HepG2 (cell line): ENCODE measurements at regions not wholly inside any gene's neighbourhood (a gene's known extent, or its start where the extent isn't known, plus 50 kb on each side); places are given as distances from the start of the nearest gene placed in this dataset.
A peak's percentile ranks its signal among the peaks of the same experiment; 100 is the strongest.

ENCODE experiments used
- AKAP8 ChIP-seq: sonication (generic); formaldehyde crosslinking; IDR thresholded peaks from 2 replicates; pipeline ENCODE4 v1.5.1; 2020; ENCODE audit warnings: mild to moderate bottlenecking, missing genetic modification reagents
- ARNT2 ChIP-seq: sonication (generic); formaldehyde crosslinking; IDR thresholded peaks from 2 replicates; pipeline ENCODE4 v1.8.0; 2022; ENCODE audit warnings: mild to moderate bottlenecking, low read depth, missing genetic modification reagents, moderate library complexity
- GABPB1 ChIP-seq: IDR thresholded peaks from 2 replicates; pipeline ENCODE4 v1.6.1; 2016; ENCODE audit warnings: mild to moderate bottlenecking, missing genetic modification reagents, moderate library complexity, missing compliant biosample characterization
- GATAD1 ChIP-seq: IDR thresholded peaks from 2 replicates; pipeline ENCODE4 v1.6.1; 2016; ENCODE audit warnings: missing genetic modification reagents, missing compliant biosample characterization
- HMG20A ChIP-seq: IDR thresholded peaks from 2 replicates; pipeline ENCODE4 v1.6.1; 2016; ENCODE audit warnings: borderline replicate concordance
- KLF15 ChIP-seq: sonication (generic); formaldehyde crosslinking; IDR thresholded peaks from 2 replicates; pipeline ENCODE4 v1.8.1; 2023; ENCODE audit warnings: borderline replicate concordance, mild to moderate bottlenecking, inconsistent platforms, missing genetic modification reagents, mixed read lengths
- NFATC3 ChIP-seq: sonication (generic); formaldehyde crosslinking; IDR thresholded peaks from 2 replicates; pipeline ENCODE4 v1.5.1; 2020; ENCODE audit warnings: mild to moderate bottlenecking, missing genetic modification reagents
- PTBP1 ChIP-seq: fragments of 200-400 bp; formaldehyde crosslinking; IDR thresholded peaks from 2 replicates; pipeline ENCODE4 v1.6.1; 2018; ENCODE audit warnings: low read length, low read depth; ENCODE audit not compliant: poor library complexity, severe bottlenecking
- SP140L ChIP-seq: sonication (generic); formaldehyde crosslinking; IDR thresholded peaks from 2 replicates; pipeline ENCODE4 v1.4.0; 2020; ENCODE audit warnings: missing genetic modification reagents, borderline replicate concordance
- SP4 ChIP-seq: sonication (generic); formaldehyde crosslinking; IDR thresholded peaks from 2 replicates; pipeline ENCODE4 v1.8.1; 2023; ENCODE audit warnings: mild to moderate bottlenecking, missing genetic modification reagents
- ZBTB42 ChIP-seq: sonication (generic); formaldehyde crosslinking; IDR thresholded peaks from 2 replicates; pipeline ENCODE4 v1.5.0; 2020; ENCODE audit warnings: mild to moderate bottlenecking, missing genetic modification reagents
- ZNF331 ChIP-seq: sonication (generic); formaldehyde crosslinking; IDR thresholded peaks from 2 replicates; pipeline ENCODE4 v1.4.0; 2020; ENCODE audit warnings: missing genetic modification reagents
- ZNF34 ChIP-seq: sonication (generic); formaldehyde crosslinking; IDR thresholded peaks from 2 replicates; pipeline ENCODE4 v1.4.0; 2020; ENCODE audit warnings: mild to moderate bottlenecking, missing genetic modification reagents, borderline replicate concordance
- ZNF446 ChIP-seq: sonication (generic); formaldehyde crosslinking; IDR thresholded peaks from 2 replicates; pipeline ENCODE4 v1.5.0; 2020; ENCODE audit warnings: mild to moderate bottlenecking, missing genetic modification reagents
- ZNF510 ChIP-seq: sonication (generic); formaldehyde crosslinking; IDR thresholded peaks from 2 replicates; pipeline ENCODE4 v1.4.0; 2020; ENCODE audit warnings: low read depth, mild to moderate bottlenecking, missing genetic modification reagents
- TF ChIP-seq, protein P1 (sequence below): sonication (generic); formaldehyde crosslinking; IDR thresholded peaks from 2 replicates; pipeline ENCODE4 v1.4.0; 2020; ENCODE audit warnings: missing genetic modification reagents
- TF ChIP-seq, protein P2 (sequence below): sonication (generic); formaldehyde crosslinking; IDR thresholded peaks from 2 replicates; pipeline ENCODE4 v1.8.1; 2023; ENCODE audit warnings: missing genetic modification reagents, mild to moderate bottlenecking, borderline replicate concordance
- TF ChIP-seq, protein P3 (sequence below): conservative IDR thresholded peaks from 2 replicates; pipeline ENCODE4 v1.6.1; 2018; ENCODE audit warnings: missing genetic modification reagents
- TF ChIP-seq, protein P4 (sequence below): sonication (generic); formaldehyde crosslinking; IDR thresholded peaks from 2 replicates; pipeline ENCODE4 v1.5.0; 2020; ENCODE audit warnings: missing genetic modification reagents
- TF ChIP-seq, protein P5 (sequence below): sonication (generic); formaldehyde crosslinking; IDR thresholded peaks from 2 replicates; pipeline ENCODE4 v1.4.0; 2020; ENCODE audit warnings: missing genetic modification reagents

DNA sequence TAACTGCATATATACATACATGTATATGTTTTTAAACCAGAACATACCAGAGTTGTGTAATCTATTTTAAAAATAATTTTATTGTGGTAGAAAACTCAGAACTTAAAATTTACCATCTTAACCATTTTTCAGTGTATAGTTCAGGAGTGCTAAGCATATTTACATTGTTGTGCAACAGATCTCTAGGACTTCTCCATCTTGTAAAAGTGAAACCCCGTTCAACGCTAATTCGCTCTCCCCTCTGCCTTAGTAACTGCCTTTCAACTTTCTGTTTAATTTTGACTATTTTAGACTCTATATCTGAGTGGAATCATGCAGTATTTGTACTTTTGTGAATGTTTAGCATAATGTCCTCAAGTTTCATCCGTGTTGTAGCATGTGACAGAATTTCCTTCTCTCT is 51.8 kb upstream of the SSR3 start (continued):
- TF ChIP-seq ZBTB42, result no peak
- TF ChIP-seq NFATC3 (CRISPR knock-in tag), result no peak
- TF ChIP-seq ARNT2 (CRISPR knock-in tag), result no peak
- no peak for TF ChIP-seq ZNF34 (CRISPR knock-in tag)
- TF ChIP-seq, protein P1, sequence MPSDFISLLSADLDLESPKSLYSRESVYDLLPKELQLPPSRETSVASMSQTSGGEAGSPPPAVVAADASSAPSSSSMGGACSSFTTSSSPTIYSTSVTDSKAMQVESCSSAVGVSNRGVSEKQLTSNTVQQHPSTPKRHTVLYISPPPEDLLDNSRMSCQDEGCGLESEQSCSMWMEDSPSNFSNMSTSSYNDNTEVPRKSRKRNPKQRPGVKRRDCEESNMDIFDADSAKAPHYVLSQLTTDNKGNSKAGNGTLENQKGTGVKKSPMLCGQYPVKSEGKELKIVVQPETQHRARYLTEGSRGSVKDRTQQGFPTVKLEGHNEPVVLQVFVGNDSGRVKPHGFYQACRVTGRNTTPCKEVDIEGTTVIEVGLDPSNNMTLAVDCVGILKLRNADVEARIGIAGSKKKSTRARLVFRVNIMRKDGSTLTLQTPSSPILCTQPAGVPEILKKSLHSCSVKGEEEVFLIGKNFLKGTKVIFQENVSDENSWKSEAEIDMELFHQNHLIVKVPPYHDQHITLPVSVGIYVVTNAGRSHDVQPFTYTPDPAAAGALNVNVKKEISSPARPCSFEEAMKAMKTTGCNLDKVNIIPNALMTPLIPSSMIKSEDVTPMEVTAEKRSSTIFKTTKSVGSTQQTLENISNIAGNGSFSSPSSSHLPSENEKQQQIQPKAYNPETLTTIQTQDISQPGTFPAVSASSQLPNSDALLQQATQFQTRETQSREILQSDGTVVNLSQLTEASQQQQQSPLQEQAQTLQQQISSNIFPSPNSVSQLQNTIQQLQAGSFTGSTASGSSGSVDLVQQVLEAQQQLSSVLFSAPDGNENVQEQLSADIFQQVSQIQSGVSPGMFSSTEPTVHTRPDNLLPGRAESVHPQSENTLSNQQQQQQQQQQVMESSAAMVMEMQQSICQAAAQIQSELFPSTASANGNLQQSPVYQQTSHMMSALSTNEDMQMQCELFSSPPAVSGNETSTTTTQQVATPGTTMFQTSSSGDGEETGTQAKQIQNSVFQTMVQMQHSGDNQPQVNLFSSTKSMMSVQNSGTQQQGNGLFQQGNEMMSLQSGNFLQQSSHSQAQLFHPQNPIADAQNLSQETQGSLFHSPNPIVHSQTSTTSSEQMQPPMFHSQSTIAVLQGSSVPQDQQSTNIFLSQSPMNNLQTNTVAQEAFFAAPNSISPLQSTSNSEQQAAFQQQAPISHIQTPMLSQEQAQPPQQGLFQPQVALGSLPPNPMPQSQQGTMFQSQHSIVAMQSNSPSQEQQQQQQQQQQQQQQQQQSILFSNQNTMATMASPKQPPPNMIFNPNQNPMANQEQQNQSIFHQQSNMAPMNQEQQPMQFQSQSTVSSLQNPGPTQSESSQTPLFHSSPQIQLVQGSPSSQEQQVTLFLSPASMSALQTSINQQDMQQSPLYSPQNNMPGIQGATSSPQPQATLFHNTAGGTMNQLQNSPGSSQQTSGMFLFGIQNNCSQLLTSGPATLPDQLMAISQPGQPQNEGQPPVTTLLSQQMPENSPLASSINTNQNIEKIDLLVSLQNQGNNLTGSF (CRISPR knock-in tag), result no peak
- no peak for TF ChIP-seq ZNF446 (CRISPR knock-in tag)
- TF ChIP-seq, protein P2, sequence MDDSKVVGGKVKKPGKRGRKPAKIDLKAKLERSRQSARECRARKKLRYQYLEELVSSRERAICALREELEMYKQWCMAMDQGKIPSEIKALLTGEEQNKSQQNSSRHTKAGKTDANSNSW (CRISPR knock-in tag), result no peak
- TF ChIP-seq, protein P3, sequence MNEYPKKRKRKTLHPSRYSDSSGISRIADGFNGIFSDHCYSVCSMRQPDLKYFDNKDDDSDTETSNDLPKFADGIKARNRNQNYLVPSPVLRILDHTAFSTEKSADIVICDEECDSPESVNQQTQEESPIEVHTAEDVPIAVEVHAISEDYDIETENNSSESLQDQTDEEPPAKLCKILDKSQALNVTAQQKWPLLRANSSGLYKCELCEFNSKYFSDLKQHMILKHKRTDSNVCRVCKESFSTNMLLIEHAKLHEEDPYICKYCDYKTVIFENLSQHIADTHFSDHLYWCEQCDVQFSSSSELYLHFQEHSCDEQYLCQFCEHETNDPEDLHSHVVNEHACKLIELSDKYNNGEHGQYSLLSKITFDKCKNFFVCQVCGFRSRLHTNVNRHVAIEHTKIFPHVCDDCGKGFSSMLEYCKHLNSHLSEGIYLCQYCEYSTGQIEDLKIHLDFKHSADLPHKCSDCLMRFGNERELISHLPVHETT (CRISPR knock-in tag), result no peak
- TF ChIP-seq ZNF510 (CRISPR knock-in tag), result no peak
- TF ChIP-seq AKAP8 (CRISPR knock-in tag), result no peak
- TF ChIP-seq PTBP1, result no peak
- no peak for TF ChIP-seq SP4 (CRISPR knock-in tag)
- TF ChIP-seq GATAD1 (CRISPR knock-in tag), result no peak
- TF ChIP-seq, protein P4, sequence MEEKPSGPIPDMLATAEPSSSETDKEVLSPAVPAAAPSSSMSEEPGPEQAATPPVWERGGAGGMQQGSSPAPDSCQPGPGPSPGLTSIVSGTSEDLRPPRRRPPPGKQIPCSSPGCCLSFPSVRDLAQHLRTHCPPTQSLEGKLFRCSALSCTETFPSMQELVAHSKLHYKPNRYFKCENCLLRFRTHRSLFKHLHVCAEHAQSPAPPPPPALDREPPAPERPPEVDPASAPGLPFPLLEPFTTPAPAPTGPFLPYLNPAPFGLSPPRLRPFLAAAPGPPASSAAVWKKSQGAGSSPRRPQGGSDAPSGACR (CRISPR knock-in tag), result no peak
- peak; percentile 38; the same call in 1 of the 2 replicates for TF ChIP-seq HMG20A (CRISPR knock-in tag)
- no peak for TF ChIP-seq SP140L (CRISPR knock-in tag)
- TF ChIP-seq KLF15, result no peak
- TF ChIP-seq ZNF331 (CRISPR knock-in tag), result no peak
- TF ChIP-seq, protein P5, sequence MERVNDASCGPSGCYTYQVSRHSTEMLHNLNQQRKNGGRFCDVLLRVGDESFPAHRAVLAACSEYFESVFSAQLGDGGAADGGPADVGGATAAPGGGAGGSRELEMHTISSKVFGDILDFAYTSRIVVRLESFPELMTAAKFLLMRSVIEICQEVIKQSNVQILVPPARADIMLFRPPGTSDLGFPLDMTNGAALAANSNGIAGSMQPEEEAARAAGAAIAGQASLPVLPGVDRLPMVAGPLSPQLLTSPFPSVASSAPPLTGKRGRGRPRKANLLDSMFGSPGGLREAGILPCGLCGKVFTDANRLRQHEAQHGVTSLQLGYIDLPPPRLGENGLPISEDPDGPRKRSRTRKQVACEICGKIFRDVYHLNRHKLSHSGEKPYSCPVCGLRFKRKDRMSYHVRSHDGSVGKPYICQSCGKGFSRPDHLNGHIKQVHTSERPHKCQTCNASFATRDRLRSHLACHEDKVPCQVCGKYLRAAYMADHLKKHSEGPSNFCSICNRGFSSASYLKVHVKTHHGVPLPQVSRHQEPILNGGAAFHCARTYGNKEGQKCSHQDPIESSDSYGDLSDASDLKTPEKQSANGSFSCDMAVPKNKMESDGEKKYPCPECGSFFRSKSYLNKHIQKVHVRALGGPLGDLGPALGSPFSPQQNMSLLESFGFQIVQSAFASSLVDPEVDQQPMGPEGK (CRISPR knock-in tag), result no peak
- TF ChIP-seq GABPB1, result no peak
